HUES64 (cell line): ENCODE measurements at regions not wholly inside any gene's neighbourhood (a gene's known extent, or its start where the extent isn't known, plus 50 kb on each side); places are given as distances from the start of the nearest gene placed in this dataset.
A peak's percentile ranks its signal among the peaks of the same experiment; 100 is the strongest.

Source experiments
- H3K27ac ChIP-seq: 2 replicates; pipeline ENCODE4 v1.7.0; 2013; ENCODE audit warnings: low read depth, low read length, inconsistent platforms
- H3K27me3 ChIP-seq: 2 replicates; pipeline ENCODE4 v1.6.1; 2013; ENCODE audit warnings: mild to moderate bottlenecking, low read length; ENCODE audit not compliant: insufficient read depth
- H3K36me3 ChIP-seq: 2 replicates; pipeline ENCODE4 v1.6.1; 2013; ENCODE audit warnings: mild to moderate bottlenecking, low read length; ENCODE audit not compliant: insufficient read depth
- H3K4me1 ChIP-seq: 2 replicates; pipeline ENCODE4 v1.6.1; 2013; ENCODE audit warnings: mild to moderate bottlenecking, low read length, moderate library complexity; ENCODE audit not compliant: insufficient read depth
- H3K4me3 ChIP-seq: 2 replicates; pipeline ENCODE4 v1.5.1; 2013; ENCODE audit warnings: mild to moderate bottlenecking, low read length, moderate library complexity
- H3K9ac ChIP-seq: 2 replicates; pipeline ENCODE4 v1.6.1; 2013; ENCODE audit warnings: mild to moderate bottlenecking, low read depth, low read length
- H3K9me3 ChIP-seq: 2 replicates; pipeline ENCODE4 v1.6.1; 2013; ENCODE audit warnings: low read depth, low read length; ENCODE audit not compliant: insufficient read depth
- WGBS: fragments of 150-250, 120-280 bp; methylation state at CpG from one replicate; pipeline ENCODE4 v1.1.7; 2013; ENCODE audit warnings: missing lambda C conversion rate; 5-methylcytosine and 5-hydroxymethylcytosine counted together

GRCh38 chr7:88386665-88387156 lies 80.0 kb upstream of the STEAP4 start:
- WGBS = 80% methylated on average over 1 of the region's 3 CpGs
- Histone ChIP-seq H3K4me3 (no peak overlapping the region), H3K27ac (no peak overlapping the region), H3K4me1 (peaks cover 6% of the 10 kb centered on the region; the same call in 1 of the 2 replicates), H3K36me3 (no peaks in the 10 kb centered on the region), H3K9me3 (no peaks in the 10 kb centered on the region), H3K9ac (no peak overlapping the region), H3K27me3 (no peaks in the 10 kb centered on the region)

GRCh38 chr7:88377434-88377833 lies 70.7 kb upstream of the STEAP4 start:
- no peaks in the 10 kb centered on the region for H3K27me3 ChIP-seq
- peaks cover 25% of the 10 kb centered on the region for H3K4me1 ChIP-seq
- no peak overlapping the region for H3K9ac ChIP-seq
- H3K27ac ChIP-seq = peak overlapping the region; percentile 51
- H3K9me3 ChIP-seq = peaks cover 10% of the 10 kb centered on the region; the same call in 1 of the 2 replicates
- 0 out of 2 replicates have a peak overlapping the region, but pooled peaks have one; percentile 17 for H3K4me3 ChIP-seq
- no peaks in the 10 kb centered on the region for H3K36me3 ChIP-seq
- WGBS = 6% methylated on average over 1 of the region's 1 CpG

GRCh38 chr7:88368686-88369085 lies 62.0 kb upstream of the STEAP4 start:
- peaks cover 7% of the 10 kb centered on the region; the same call in 1 of the 2 replicates for H3K4me1 ChIP-seq
- WGBS = 94% methylated on average over 3 of the region's 4 CpGs

GRCh38 chr7:88366845-88367244 lies 60.2 kb upstream of the STEAP4 start:
- H3K27me3 ChIP-seq = no peaks in the 10 kb centered on the region
- H3K4me3 ChIP-seq = no peak overlapping the region
- H3K9ac ChIP-seq = no peak overlapping the region
- peaks cover 12% of the 10 kb centered on the region; the same call in 1 of the 2 replicates for H3K4me1 ChIP-seq
- no peaks in the 10 kb centered on the region for H3K9me3 ChIP-seq
- WGBS = no CpG with 5 or more reads among the region's 1 CpG
- no peaks in the 10 kb centered on the region for H3K36me3 ChIP-seq
- no peak overlapping the region for H3K27ac ChIP-seq

More at GRCh38 chr7:88368686-88369085, 62.0 kb upstream of the STEAP4 start:
- no peaks in the 10 kb centered on the region for H3K36me3 ChIP-seq
- H3K4me3 ChIP-seq = no peak overlapping the region
- no peak overlapping the region for H3K9ac ChIP-seq
- H3K27ac ChIP-seq = no peak overlapping the region
- H3K9me3 ChIP-seq = no peaks in the 10 kb centered on the region
- H3K27me3 ChIP-seq = no peaks in the 10 kb centered on the region

GRCh38 chr7:88363869-88364268 lies 57.2 kb upstream of the STEAP4 start:
- Histone ChIP-seq H3K9ac (no peak overlapping the region), H3K4me1 (peaks cover 12% of the 10 kb centered on the region; the same call in 1 of the 2 replicates), H3K4me3 (no peak overlapping the region), H3K27me3 (no peaks in the 10 kb centered on the region), H3K27ac (no peak overlapping the region), H3K9me3 (peaks cover under 1% of the 10 kb centered on the region; the same call in 1 of the 2 replicates), H3K36me3 (no peaks in the 10 kb centered on the region)
- 84% methylated on average over 2 of the region's 2 CpGs for WGBS

GRCh38 chr7:88363249-88363648 lies 56.6 kb upstream of the STEAP4 start:
- no peaks in the 10 kb centered on the region for H3K36me3 ChIP-seq
- H3K4me1 ChIP-seq = peaks cover 12% of the 10 kb centered on the region; the same call in 1 of the 2 replicates
- H3K4me3 ChIP-seq = no peak overlapping the region
- H3K27ac ChIP-seq = no peak overlapping the region
- 84% methylated on average over 7 of the region's 7 CpGs for WGBS
- no peak overlapping the region for H3K9ac ChIP-seq
- no peaks in the 10 kb centered on the region for H3K27me3 ChIP-seq
- peaks cover 2% of the 10 kb centered on the region; the same call in 1 of the 2 replicates for H3K9me3 ChIP-seq

- Histone ChIP-seq H3K27ac (no peak overlapping the region), H3K4me1 (peaks cover 12% of the 10 kb centered on the region; the same call in 1 of the 2 replicates), H3K9me3 (peaks cover 2% of the 10 kb centered on the region; the same call in 1 of the 2 replicates), H3K9ac (no peak overlapping the region), H3K4me3 (no peak overlapping the region), H3K27me3 (no peaks in the 10 kb centered on the region), H3K36me3 (no peaks in the 10 kb centered on the region)
- WGBS = 86% methylated on average over 5 of the region's 5 CpGs
Measured at GRCh38 chr7:88361357-88361756, 54.7 kb upstream of the STEAP4 start.

GRCh38 chr7:88358881-88359280 lies 52.2 kb upstream of the STEAP4 start:
- Histone ChIP-seq H3K4me1 (peaks cover 6% of the 10 kb centered on the region; the same call in 1 of the 2 replicates), H3K4me3 (no peak overlapping the region), H3K36me3 (no peaks in the 10 kb centered on the region), H3K9ac (no peak overlapping the region), H3K27me3 (no peaks in the 10 kb centered on the region), H3K9me3 (peaks cover 2% of the 10 kb centered on the region; the same call in 1 of the 2 replicates), H3K27ac (no peak overlapping the region)
- 94% methylated on average over 2 of the region's 2 CpGs for WGBS

GRCh38 chr7:88358526-88358838 lies 51.8 kb upstream of the STEAP4 start:
- Histone ChIP-seq H3K9ac (no peak overlapping the region), H3K36me3 (no peaks in the 10 kb centered on the region), H3K9me3 (peaks cover 2% of the 10 kb centered on the region; the same call in 1 of the 2 replicates), H3K27me3 (no peaks in the 10 kb centered on the region), H3K4me1 (peaks cover 2% of the 10 kb centered on the region; the same call in 1 of the 2 replicates), H3K27ac (no peak overlapping the region), H3K4me3 (no peak overlapping the region)
- 97% methylated on average over 2 of the region's 2 CpGs for WGBS

- no peak overlapping the region for H3K27ac ChIP-seq
- no peaks in the 10 kb centered on the region for H3K4me1 ChIP-seq
- H3K36me3 ChIP-seq = no peaks in the 10 kb centered on the region
- peaks cover 2% of the 10 kb centered on the region; the same call in 1 of the 2 replicates for H3K9me3 ChIP-seq
- no peaks in the 10 kb centered on the region for H3K27me3 ChIP-seq
- no peak overlapping the region for H3K4me3 ChIP-seq
- H3K9ac ChIP-seq = no peak overlapping the region
- 86% methylated on average over 4 of the region's 4 CpGs for WGBS
Measured at GRCh38 chr7:88357781-88358525, 51.3 kb upstream of the STEAP4 start.

GRCh38 chr7:88357294-88357693 lies 50.6 kb upstream of the STEAP4 start:
- no peaks in the 10 kb centered on the region for H3K4me1 ChIP-seq
- peaks cover 2% of the 10 kb centered on the region; the same call in 1 of the 2 replicates for H3K9me3 ChIP-seq
- no peak overlapping the region for H3K9ac ChIP-seq
- H3K4me3 ChIP-seq = no peak overlapping the region
- H3K36me3 ChIP-seq = no peaks in the 10 kb centered on the region
- 86% methylated on average over 1 of the region's 1 CpG for WGBS
- no peak overlapping the region for H3K27ac ChIP-seq
- H3K27me3 ChIP-seq = no peaks in the 10 kb centered on the region
